ENCODE measurements at regions not wholly inside any gene's neighbourhood (a gene's known extent, or its start where the extent isn't known, plus 50 kb on each side); places are given as distances from the start of the nearest gene placed in this dataset.

GRCh38 chr7:17038783-17039170 is 157.0 kb upstream of the AGR3 start:
- Histone ChIP-seq H3K27ac (no peak overlapping the region), H3F3A (ENCODE audit: insufficient read depth) (peaks cover 18% of the 10 kb centered on the region; the same call in 1 of the 2 replicates), H3K4me1 (ENCODE audit: insufficient read depth) (peaks cover 33% of the 10 kb centered on the region), H3K36me3 (ENCODE audit: low read depth) (no peaks in the 10 kb centered on the region), H3K4me3 (no peak overlapping the region), H4K20me1 (ENCODE audit: insufficient read depth) (no peaks in the 10 kb centered on the region), H3K79me2 (ENCODE audit: insufficient read depth) (no peaks in the 10 kb centered on the region), H2AFZ (0 out of 2 replicates have a peak overlapping the region, but pooled peaks have one; percentile 15), H3K4me2 (ENCODE audit: unreplicated experiment) (no peak overlapping the region), H3K27me3 (replicated peaks; ENCODE audit: insufficient read depth) (no peaks in the 10 kb centered on the region), H3K9me3 (ENCODE audit: low read depth) (no peaks in the 10 kb centered on the region), H3K9ac (no peak overlapping the region), H3K9me2 (ENCODE audit: insufficient read depth) (peaks cover 4% of the 10 kb centered on the region; the same call in 1 of the 2 replicates)
- in situ Hi-C loops (cut with MboI), result no loop called here
- no peak for DNase-seq
- WGBS, 2 experiments (ENCODE audit: low coverage in 1 of 2, low lambda C conversion rate in 2 of 2, missing lambda C conversion rate in 2 of 2), result 95 to 99% methylated on average over 2 of the region's 2 CpGs
- TF ChIP-seq EZH2phosphoT487 (IDR thresholded peaks at IDR 0.05; ENCODE audit: insufficient read depth, low read depth), result no peak

GRCh38 chr7:17039372-17039771 is 157.6 kb upstream of the AGR3 start:
- Histone ChIP-seq H3K9me2 (ENCODE audit: insufficient read depth) (peaks cover 4% of the 10 kb centered on the region; the same call in 1 of the 2 replicates), H3K27ac (no peak overlapping the region), H3K4me1 (ENCODE audit: insufficient read depth) (peaks cover 34% of the 10 kb centered on the region), H3F3A (ENCODE audit: insufficient read depth) (peaks cover 18% of the 10 kb centered on the region; the same call in 1 of the 2 replicates), H3K9ac (no peak overlapping the region), H3K4me3 (no peak overlapping the region), H3K36me3 (ENCODE audit: low read depth) (no peaks in the 10 kb centered on the region), H2AFZ (no peak overlapping the region), H3K9me3 (ENCODE audit: low read depth) (no peaks in the 10 kb centered on the region), H3K27me3 (replicated peaks; ENCODE audit: insufficient read depth) (no peaks in the 10 kb centered on the region), H3K79me2 (ENCODE audit: insufficient read depth) (no peaks in the 10 kb centered on the region), H3K4me2 (ENCODE audit: unreplicated experiment) (no peak overlapping the region), H4K20me1 (ENCODE audit: insufficient read depth) (no peaks in the 10 kb centered on the region)
- in situ Hi-C loops (cut with MboI), result no loop called here
- TF ChIP-seq EZH2 (IDR thresholded peaks at IDR 0.05; ENCODE audit: insufficient read depth, poor library complexity, severe bottlenecking) (no peak), EZH2phosphoT487 (IDR thresholded peaks at IDR 0.05; ENCODE audit: insufficient read depth, low read depth) (no peak)
- DNase-seq, result no peak
- WGBS, 2 experiments (ENCODE audit: low coverage in 1 of 2, low lambda C conversion rate in 2 of 2, missing lambda C conversion rate in 2 of 2), result 91 to 93% methylated on average over 2 of the region's 2 CpGs

- H3K27ac ChIP-seq, result peak overlapping the region; percentile 80
- peak overlapping the region; percentile 37; the same call in 1 of the 2 replicates for H2AFZ ChIP-seq
- TF ChIP-seq EZH2 (IDR thresholded peaks at IDR 0.05; ENCODE audit: insufficient read depth, poor library complexity, severe bottlenecking) (no peak), EZH2phosphoT487 (IDR thresholded peaks at IDR 0.05; ENCODE audit: insufficient read depth, low read depth) (no peak)
- peaks cover 4% of the 10 kb centered on the region; the same call in 1 of the 2 replicates for H3K9me2 ChIP-seq (ENCODE audit: insufficient read depth)
- H3K4me3 ChIP-seq, result no peak overlapping the region
- WGBS, 2 experiments (ENCODE audit: low coverage in 1 of 2, low lambda C conversion rate in 2 of 2, missing lambda C conversion rate in 2 of 2), result 71 to 78% methylated on average over 4 of the region's 4 CpGs
- no peaks in the 10 kb centered on the region for H3K36me3 ChIP-seq (ENCODE audit: low read depth)
- H3K79me2 ChIP-seq (ENCODE audit: insufficient read depth), result no peaks in the 10 kb centered on the region
- no peaks in the 10 kb centered on the region for H4K20me1 ChIP-seq (ENCODE audit: insufficient read depth)
- H3K4me2 ChIP-seq (ENCODE audit: unreplicated experiment), result peak overlapping the region; percentile 68
- H3F3A ChIP-seq (ENCODE audit: insufficient read depth), result peaks cover 18% of the 10 kb centered on the region; the same call in 1 of the 2 replicates
- no peak for DNase-seq
- in situ Hi-C loops (cut with MboI), result no loop called here
- peaks cover 34% of the 10 kb centered on the region for H3K4me1 ChIP-seq (ENCODE audit: insufficient read depth)
- peak overlapping the region; percentile 25; the same call in 1 of the 2 replicates for H3K9ac ChIP-seq
- H3K27me3 ChIP-seq (replicated peaks; ENCODE audit: insufficient read depth), result no peaks in the 10 kb centered on the region
- H3K9me3 ChIP-seq (ENCODE audit: low read depth), result no peaks in the 10 kb centered on the region
Measured at GRCh38 chr7:17040716-17041115, 158.9 kb upstream of the AGR3 start.

GRCh38 chr7:17041324-17041723 is 159.5 kb upstream of the AGR3 start:
- H3K9ac ChIP-seq, result peak overlapping the region; percentile 32
- WGBS, 2 experiments (ENCODE audit: low coverage in 1 of 2, low lambda C conversion rate in 2 of 2, missing lambda C conversion rate in 2 of 2), result 0% methylated on average over 2 of the region's 2 CpGs
- in situ Hi-C loops (cut with MboI), result no loop called here
- peak overlapping the region; percentile 80 for H3K27ac ChIP-seq
- TF ChIP-seq EZH2 (IDR thresholded peaks at IDR 0.05; ENCODE audit: insufficient read depth, poor library complexity, severe bottlenecking), result no peak
- no peak for TF ChIP-seq EZH2phosphoT487 (IDR thresholded peaks at IDR 0.05; ENCODE audit: insufficient read depth, low read depth)
- H3K27me3 ChIP-seq (replicated peaks; ENCODE audit: insufficient read depth), result no peaks in the 10 kb centered on the region
- peaks cover 34% of the 10 kb centered on the region for H3K4me1 ChIP-seq (ENCODE audit: insufficient read depth)
- no peaks in the 10 kb centered on the region for H3K36me3 ChIP-seq (ENCODE audit: low read depth)
- peak; percentile 87 for DNase-seq
- no peaks in the 10 kb centered on the region for H4K20me1 ChIP-seq (ENCODE audit: insufficient read depth)
- H2AFZ ChIP-seq, result peak overlapping the region; percentile 37
- H3K4me2 ChIP-seq (ENCODE audit: unreplicated experiment), result peak overlapping the region; percentile 68
- H3F3A ChIP-seq (ENCODE audit: insufficient read depth), result peaks cover 18% of the 10 kb centered on the region; the same call in 1 of the 2 replicates
- no peaks in the 10 kb centered on the region for H3K79me2 ChIP-seq (ENCODE audit: insufficient read depth)
- H3K9me2 ChIP-seq (ENCODE audit: insufficient read depth), result peaks cover 4% of the 10 kb centered on the region; the same call in 1 of the 2 replicates
- peak overlapping the region; percentile 40 for H3K4me3 ChIP-seq
- no peaks in the 10 kb centered on the region for H3K9me3 ChIP-seq (ENCODE audit: low read depth)
